ENCODE measurements at regions not wholly inside any gene's neighbourhood (a gene's known extent, or its start where the extent isn't known, plus 50 kb on each side); places are given as distances from the start of the nearest gene placed in this dataset.
"Not testable (repeated sequence)": the region's sequence is repeated elsewhere in the genome, so short reads cannot be mapped to it uniquely, and the experiment has no call there.

DNA sequence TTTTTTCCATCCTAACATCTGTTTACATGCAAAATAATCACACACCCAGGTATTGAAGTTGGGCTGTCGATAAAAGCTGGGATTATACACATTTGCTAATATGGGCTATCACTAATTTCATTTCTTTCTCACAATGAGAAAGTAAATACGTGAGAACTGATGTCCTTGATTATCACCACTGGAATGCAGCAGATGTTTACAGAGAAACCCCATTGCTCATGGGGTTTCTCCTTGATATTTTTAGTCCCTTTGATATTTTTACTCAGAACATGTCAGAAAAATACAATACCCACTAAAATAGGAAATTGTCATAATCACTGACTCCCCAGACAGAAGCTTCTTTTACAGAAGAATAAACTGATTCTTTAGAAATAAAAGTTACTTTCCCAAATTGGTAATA, 535.1 kb upstream of the CCDC54 start:
- intact Hi-C loops (cut with DNase I; ENCODE audit: low total_unique reads): no loop called here
- TF ChIP-seq EP300 (IDR thresholded peaks at IDR 0.05; ENCODE audit: low read depth) (no peak), CTCF (IDR thresholded peaks at IDR 0.05) (no peak), POLR2A (IDR thresholded peaks at IDR 0.05) (no peak), POLR2AphosphoS5 (IDR thresholded peaks at IDR 0.05) (no peak)
- Histone ChIP-seq H3K36me3 (no peaks in the 10 kb centered on the region), H3K9me3 (no peaks in the 10 kb centered on the region), H3K27ac (no peak overlapping the region), H3K27me3 (no peaks in the 10 kb centered on the region), H3K4me1 (no peaks in the 10 kb centered on the region), H3K4me3 (no peak overlapping the region)
- in situ Hi-C loops (cut with MboI; ENCODE audit: low pct_ligation_motif_present in 1 of 4, low pct_unique_long_range_greater_than_20kb in 1 of 4, low sequenced_read_pairs in 3 of 4): no loop called here
- no peak for DNase-seq
- 70 to 82% methylated on average over 2 of the region's 2 CpGs for WGBS, 2 donors (ENCODE audit: low coverage in 1 of 2)

GRCh38 chr3:106844638-106845037, 532.6 kb upstream of the CCDC54 start:
- H3K4me1 ChIP-seq: no peaks in the 10 kb centered on the region
- intact Hi-C loops (cut with DNase I; ENCODE audit: low total_unique reads): no loop called here
- no peaks in the 10 kb centered on the region for H3K27me3 ChIP-seq
- H3K36me3 ChIP-seq: no peaks in the 10 kb centered on the region
- in situ Hi-C loops (cut with MboI; ENCODE audit: low pct_ligation_motif_present in 1 of 4, low pct_unique_long_range_greater_than_20kb in 1 of 4, low sequenced_read_pairs in 3 of 4): no loop called here
- no peak overlapping the region for H3K4me3 ChIP-seq
- no peak overlapping the region for H3K27ac ChIP-seq
- no peaks in the 10 kb centered on the region for H3K9me3 ChIP-seq
- no peak for DNase-seq
- TF ChIP-seq POLR2AphosphoS5 (IDR thresholded peaks at IDR 0.05): no peak
- TF ChIP-seq EP300 (IDR thresholded peaks at IDR 0.05; ENCODE audit: low read depth): no peak
- TF ChIP-seq POLR2A (IDR thresholded peaks at IDR 0.05): no peak
- no peak for TF ChIP-seq CTCF (IDR thresholded peaks at IDR 0.05)

DNA sequence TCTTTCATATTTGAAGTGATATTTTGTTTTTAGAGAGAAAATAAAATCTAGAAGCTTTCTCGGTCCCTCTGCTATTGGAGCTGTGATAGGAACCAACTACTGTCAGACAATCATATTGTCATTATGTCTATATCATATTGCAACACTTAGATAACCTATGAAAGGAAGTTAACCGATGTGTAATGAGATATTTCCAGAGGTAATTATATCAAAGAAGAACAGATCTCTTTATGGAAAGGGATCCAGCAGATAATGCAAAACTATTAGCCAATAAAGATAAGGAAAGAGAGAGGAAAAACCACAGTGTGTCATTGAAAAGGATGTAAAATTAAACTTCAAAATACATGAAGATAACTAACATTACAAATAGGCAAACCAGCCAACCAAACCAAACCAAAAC, 529.1 kb upstream of the CCDC54 start:
- 85 to 88% methylated on average over 2 of the region's 2 CpGs for WGBS, 2 donors (ENCODE audit: low coverage in 1 of 2)
- no peaks in the 10 kb centered on the region for H3K9me3 ChIP-seq
- TF ChIP-seq POLR2AphosphoS5 (IDR thresholded peaks at IDR 0.05) (no peak), CTCF (IDR thresholded peaks at IDR 0.05) (no peak), EP300 (IDR thresholded peaks at IDR 0.05; ENCODE audit: low read depth) (no peak), POLR2A (IDR thresholded peaks at IDR 0.05) (no peak)
- no peak overlapping the region for H3K4me3 ChIP-seq
- H3K4me1 ChIP-seq: no peaks in the 10 kb centered on the region
- intact Hi-C loops (cut with DNase I; ENCODE audit: low total_unique reads) (no loop called here), in situ Hi-C loops (cut with MboI; ENCODE audit: low pct_ligation_motif_present in 1 of 4, low pct_unique_long_range_greater_than_20kb in 1 of 4, low sequenced_read_pairs in 3 of 4) (no loop called here)
- H3K36me3 ChIP-seq: no peaks in the 10 kb centered on the region
- no peak overlapping the region for H3K27ac ChIP-seq
- DNase-seq: no peak
- H3K27me3 ChIP-seq: no peaks in the 10 kb centered on the region

GRCh38 chr3:106850437-106850836, 526.8 kb upstream of the CCDC54 start:
- Histone ChIP-seq H3K4me1 (no peaks in the 10 kb centered on the region), H3K4me3 (no peak overlapping the region), H3K27ac (no peak overlapping the region), H3K27me3 (no peaks in the 10 kb centered on the region), H3K36me3 (no peaks in the 10 kb centered on the region), H3K9me3 (no peaks in the 10 kb centered on the region)
- 64 to 88% methylated on average over 1 to 3 of the region's 3 CpGs for WGBS, 2 donors (ENCODE audit: low coverage in 1 of 2)
- in situ Hi-C loops (cut with MboI; ENCODE audit: low pct_ligation_motif_present in 1 of 4, low pct_unique_long_range_greater_than_20kb in 1 of 4, low sequenced_read_pairs in 3 of 4): no loop called here
- no peak for TF ChIP-seq CTCF (IDR thresholded peaks at IDR 0.05)
- no peak for TF ChIP-seq POLR2AphosphoS5 (IDR thresholded peaks at IDR 0.05)
- no peak for TF ChIP-seq POLR2A (IDR thresholded peaks at IDR 0.05)
- TF ChIP-seq EP300 (IDR thresholded peaks at IDR 0.05; ENCODE audit: low read depth): no peak
- intact Hi-C loops (cut with DNase I; ENCODE audit: low total_unique reads): no loop called here
- DNase-seq: no peak

DNA sequence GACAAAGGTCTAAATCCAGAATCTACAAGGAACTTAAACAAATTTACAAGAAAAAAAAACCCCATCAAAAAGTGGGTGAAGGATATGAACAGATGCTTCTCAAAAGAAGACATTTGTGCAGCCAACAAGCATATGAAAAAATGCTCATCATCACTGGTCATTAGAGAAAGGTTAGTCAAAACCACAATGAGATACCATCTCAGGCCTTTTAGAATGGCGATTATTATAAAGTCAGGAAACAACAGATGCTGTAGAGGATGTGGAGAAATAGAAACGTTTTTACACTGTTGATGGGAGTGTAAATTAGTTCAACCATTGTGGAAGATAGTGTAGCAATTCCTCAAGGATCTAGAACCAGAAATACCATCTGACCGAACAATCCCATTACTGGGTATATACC, 518.9 kb upstream of the CCDC54 start:
- in situ Hi-C loops (cut with MboI; ENCODE audit: low pct_ligation_motif_present in 1 of 4, low pct_unique_long_range_greater_than_20kb in 1 of 4, low sequenced_read_pairs in 3 of 4); H3K9me3 ChIP-seq; H3K4me1 ChIP-seq; H3K27ac ChIP-seq; H3K4me3 ChIP-seq; DNase-seq; intact Hi-C loops (cut with DNase I; ENCODE audit: low total_unique reads); H3K36me3 ChIP-seq; H3K27me3 ChIP-seq: not testable (repeated sequence)
- WGBS, 2 donors (ENCODE audit: low coverage in 1 of 2): 45 to 48% methylated on average over 3 of the region's 3 CpGs

All from transverse colon (tissue), 4 donors.